Hematopoietic multipotent progenitor cell treated with erythropoietin and hydrocortisone succinate and interleukin-3 and kit ligand, for 15 days (in vitro differentiated cells): ENCODE measurements at regions not wholly inside any gene's neighbourhood (a gene's known extent, or its start where the extent isn't known, plus 50 kb on each side); places are given as distances from the start of the nearest gene placed in this dataset.

Experiments used
- DNase-seq: peaks from one replicate; pipeline ENCODE4 v3.0.0-alpha.2; 2015; ENCODE audit warnings: low spot score

DNA sequence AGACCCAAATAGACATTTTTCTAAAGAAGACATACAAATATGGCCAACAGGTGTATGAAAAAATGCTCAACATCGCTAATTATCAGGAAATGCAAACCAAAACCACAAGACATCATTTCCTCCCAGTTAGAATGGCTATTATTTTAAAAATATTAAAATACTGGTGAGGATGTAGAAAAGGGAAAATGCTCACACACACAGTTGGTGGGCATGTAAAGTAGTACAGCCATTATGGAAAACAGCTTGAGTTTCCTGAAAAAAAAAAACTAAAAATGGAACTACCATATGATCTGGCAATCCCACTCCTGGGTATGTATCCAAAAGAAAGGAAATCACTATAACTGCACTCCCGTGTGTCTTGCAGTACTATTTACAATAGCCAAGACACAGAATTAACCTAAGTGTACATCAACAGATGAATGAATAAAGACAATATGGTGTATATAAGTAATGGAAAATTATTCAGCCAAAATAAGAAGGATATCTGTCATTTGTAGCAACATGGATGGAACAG, 128.9 kb upstream of the DKK2 start:
- no peak for DNase-seq

DNA sequence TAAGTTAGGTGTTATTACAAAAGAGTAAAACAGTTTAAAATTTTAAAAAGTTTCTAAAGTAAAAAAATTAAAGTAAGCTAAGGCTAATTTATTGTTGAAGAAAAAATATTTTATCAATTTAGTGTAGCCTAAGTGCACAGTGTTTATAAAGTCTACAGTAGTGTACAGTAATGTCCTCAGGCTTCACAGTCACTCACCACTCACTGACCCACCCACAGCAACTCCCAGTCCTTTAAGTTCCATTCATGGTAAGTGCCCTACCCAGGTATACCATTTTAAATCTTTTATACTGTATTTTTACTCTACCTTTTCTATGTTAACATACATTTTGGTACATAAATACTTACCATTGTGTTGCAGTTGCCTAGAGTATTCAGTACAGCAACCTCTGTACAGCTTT, 120.3 kb upstream of the DKK2 start:
- DNase-seq, result no peak

DNA sequence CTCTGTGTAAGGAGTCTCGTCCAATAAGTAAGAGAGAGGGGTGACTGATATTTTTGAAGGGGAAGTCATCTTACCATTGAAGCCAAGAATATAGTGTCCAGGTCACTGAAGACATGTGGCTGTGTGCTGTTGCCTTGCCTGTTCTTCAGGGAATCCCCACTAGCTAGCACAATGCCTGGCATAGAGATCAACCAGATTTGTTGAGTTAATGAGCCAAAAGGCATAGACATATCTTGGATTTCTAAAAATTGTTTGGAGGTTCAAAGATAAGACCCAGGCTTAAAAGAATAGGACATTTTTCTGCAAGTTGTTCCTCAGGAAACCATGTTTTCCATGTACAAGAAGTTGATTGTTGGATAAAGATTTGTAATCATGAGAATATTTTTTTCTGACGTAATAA, 119.3 kb upstream of the DKK2 start:
- DNase-seq, result no peak

DNA sequence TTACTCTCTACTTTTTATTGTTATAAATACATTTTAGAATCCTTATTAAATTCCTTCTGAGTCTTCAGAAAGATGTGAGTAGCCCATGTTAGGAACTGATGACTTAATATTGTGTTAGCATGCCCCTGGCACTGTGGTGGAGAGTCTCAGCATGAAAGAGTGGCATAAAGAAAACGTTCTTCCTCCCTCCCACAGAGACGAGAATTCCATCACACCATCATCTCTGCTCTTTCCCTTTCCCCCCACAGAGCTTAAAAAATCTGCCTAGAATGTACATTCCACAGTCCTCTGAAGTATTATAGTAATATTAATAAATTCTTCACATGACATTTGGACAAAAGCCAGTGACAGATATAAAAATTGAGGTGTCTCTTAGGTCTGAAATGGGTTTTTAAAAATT, 117.8 kb upstream of the DKK2 start:
- DNase-seq, result no peak

DNA sequence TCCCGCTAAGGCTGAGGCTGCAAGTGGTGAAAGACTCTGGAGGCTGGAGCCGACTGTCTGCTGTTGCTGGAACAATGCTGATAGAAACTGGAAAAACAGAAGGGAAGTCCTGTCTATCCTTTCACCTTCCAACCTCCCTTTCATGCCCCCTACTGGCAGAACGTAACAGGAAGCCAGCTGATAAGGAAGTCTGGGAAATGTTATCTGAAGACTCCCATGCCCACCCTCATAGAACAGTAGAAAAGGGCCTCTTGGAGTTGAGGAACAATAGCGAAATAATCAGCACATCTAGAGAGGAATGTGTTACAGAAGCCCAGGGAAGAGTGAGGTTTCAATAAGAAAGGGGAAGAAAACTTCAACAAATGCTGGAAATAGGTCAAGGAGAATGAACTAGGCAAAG, 117.1 kb upstream of the DKK2 start:
- DNase-seq, result no peak

DNA sequence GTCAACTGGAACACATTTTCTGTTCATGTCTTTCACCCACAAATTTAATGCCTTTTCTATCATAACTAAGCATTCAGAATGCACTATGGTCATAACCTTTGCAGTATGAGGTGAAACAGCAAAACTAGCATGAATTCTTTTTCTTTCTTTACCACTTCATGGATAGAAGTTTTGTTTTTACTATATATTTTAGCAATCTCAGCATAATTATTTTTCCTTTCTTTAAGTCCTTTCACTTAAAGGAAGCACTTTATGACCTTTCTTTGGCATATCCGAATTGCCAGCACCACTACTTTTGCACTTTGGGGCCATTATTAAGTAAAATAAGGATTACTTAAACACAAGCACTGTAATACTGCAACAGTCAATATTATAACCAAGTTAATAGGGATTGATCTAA, 115.1 kb upstream of the DKK2 start:
- no peak for DNase-seq

DNA sequence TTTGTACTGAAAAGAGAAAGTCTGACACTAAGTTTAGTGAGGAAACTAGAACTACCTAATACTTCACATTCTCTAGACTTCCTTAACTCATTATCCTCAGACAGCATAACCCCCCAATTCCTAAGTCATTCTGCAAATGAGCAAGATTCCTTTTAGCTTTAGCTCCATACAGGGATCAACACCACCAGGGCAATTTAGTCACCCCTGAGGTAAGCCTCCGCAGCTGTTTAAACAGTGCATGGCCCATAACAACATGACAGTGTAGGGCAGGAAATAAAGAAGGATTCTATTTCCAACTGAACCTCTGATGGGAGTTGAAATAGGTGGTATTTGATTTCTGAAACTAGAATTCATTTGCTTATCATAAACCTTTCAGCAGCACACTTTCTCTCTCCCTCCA, 112.8 kb upstream of the DKK2 start:
- DNase-seq, result no peak

DNA sequence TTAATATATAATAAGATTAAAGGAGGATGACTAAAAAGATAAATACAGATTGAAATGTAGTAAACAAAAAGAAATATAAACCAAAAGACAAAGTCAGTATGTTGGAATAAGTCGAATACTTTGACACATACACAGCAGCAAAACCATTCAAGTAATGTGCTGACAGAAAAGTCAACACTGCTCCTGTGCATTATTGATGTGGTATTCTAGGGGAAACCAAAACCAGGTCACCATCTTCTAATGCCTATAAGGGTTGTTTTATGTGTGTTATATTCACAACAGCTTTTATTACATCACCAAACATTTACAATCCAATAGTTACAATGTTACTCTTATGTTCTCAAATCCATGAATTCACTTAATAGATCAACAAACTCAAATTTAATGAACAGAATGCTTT, 111.8 kb upstream of the DKK2 start:
- DNase-seq, result no peak

DNA sequence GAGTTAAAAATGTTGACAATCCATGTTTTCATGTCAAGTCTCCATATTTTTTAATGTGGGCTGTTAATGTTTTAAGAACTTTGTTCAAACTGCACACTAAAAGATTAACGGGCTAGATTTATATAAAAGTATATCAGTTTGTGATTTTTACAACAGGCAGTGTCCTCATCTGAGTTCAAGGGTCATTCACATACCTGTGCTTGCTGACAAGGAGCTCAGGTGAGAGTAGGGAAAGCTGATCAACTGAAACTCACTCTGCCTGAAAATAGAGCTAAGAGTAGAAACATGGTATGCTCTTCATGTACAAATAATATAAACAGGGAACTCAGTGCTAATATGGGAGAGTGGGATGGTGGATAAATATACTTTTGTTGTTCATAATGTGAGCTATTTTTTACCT, 102.3 kb upstream of the DKK2 start:
- no peak for DNase-seq

DNA sequence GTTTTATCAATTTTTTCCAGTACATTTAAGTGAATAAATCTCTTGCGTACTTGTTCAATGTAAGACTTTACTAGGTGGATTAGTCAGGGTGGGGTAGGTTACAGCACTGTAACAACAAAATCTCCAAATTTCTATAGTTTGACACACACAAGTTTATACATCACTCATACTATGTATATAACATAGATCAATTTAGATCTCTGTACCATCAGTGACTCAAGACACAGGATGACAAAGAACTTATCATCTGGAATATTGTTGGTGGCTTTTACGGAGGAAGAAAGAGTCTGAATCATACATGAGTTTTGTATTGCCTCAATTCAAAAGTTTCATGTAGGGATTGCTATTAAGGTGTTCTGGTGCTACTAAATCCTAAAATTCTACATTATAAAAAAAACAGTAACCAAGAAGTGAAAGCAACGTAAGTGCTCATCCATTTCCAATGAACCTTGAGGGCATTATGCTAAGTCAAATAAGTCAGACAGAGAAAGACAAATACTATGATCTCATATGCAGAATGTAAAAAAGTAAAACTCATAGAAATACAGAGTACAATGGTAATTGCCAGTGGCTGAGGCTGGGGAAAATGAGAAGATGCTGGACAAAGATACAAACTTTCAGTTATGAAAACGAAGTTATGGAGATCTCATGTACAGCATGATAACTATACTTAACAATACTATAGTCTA, 98.0 kb upstream of the DKK2 start:
- DNase-seq, result no peak

DNA sequence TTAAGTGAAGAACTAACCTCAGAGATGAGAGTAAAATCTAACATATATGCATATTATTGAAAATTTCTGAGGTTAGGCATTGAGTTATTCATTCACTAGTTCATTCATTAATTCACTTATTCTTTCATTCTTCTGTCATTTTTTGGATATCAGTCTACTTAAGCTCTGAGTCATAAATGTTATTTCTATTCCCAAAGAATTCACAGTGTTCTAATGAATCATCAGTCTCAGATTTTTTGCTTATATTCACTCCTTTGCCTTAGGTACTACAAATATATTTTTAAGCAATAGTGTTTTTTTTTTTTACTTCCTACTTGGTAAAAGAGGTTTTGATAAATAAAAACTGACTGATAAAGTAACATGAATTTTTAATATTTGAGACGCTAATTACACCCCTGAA, 95.2 kb upstream of the DKK2 start:
- no peak for DNase-seq

DNA sequence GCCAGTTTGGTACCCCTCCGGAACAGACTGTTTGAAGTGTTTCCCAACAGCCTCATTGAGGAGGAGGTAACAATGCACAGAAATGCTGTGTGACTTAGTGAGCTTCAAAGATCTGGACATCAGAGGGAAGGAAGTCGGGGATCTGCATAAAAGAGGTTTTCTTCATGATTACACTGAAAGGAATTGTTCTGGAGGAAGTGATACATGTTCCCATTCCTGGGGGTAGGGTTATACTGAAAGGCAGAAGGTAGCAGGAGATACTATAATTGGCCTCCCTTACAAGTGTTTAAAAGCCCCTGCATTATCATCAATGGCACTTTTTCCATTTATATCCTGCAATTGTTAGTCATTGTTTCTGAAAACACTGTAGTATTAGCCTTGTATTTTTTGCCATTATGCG, 94.0 kb upstream of the DKK2 start:
- DNase-seq, result no peak

DNA sequence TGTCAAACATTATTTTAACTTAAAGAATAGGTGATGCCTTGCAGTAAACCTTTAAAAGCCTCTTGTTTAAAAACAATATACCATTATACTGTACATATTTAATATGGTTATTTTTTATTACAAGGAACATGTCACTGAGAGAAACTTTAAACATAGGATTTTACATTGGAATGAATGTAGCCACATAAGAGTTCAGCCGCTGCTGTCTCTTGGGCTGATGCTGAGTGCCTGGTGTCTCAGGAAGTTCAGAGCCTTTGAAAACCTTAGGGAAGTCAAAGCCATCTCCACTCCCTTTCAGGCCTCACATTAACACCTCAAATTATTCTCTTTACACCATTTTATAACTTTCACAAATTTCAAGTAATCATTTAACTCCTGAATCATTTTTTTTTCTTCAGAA, 93.5 kb upstream of the DKK2 start:
- DNase-seq, result no peak

DNA sequence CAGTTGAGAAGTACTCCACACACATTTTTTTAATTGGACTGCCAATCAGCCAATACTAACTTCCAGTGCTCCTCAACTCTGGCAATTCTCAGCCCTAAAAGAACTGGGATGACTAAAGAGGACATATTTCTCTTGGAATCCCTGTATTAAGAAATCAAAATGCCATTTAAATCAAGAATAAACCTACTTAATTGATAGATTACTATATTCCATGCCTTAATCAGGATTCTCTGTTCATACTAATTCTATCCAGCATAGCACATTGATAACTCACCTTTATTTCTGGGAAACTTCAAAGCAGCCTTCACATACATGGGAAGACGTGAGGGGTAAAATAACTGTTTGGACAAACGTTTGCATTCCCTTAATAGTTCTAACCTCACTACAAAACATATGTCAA, 93.0 kb upstream of the DKK2 start:
- no peak for DNase-seq

DNA sequence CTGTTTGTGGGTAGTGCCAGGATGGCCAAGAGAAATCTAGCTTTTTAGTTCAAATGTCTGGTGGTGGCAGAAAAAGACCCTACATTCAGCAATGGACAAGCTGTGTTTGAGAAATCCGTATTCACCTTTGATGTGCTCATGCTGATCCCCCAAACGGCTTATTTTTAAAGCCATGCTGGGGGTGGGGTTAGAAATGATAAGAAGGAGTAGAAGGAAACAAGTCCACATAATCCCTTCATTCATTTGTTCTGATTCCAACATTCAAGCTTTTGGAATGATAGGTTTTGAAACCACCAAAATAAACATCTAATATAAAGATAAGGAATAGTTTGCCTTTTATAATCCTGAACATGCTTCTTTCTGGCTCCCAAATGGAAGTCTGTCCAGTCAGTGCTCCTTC, 92.0 kb upstream of the DKK2 start:
- DNase-seq, result no peak

DNA sequence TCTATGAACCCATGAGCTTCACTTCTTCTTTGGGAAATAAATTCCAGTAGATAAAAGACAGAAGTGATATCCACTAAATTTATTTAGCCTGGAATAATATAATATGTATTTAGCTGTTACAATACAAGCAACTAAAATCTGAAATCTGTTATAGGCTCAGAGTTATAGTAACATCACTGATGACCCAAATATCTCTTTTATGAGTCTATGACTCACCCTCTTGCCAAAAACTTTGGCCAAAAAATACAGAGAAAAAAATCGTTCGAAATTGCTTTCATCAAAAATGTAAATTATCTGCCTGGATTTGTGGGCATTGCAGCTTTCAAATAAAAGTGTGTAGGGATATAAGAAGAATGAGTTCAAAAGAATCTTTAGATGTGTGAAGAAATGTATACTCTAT, 89.4 kb upstream of the DKK2 start:
- no peak for DNase-seq

DNA sequence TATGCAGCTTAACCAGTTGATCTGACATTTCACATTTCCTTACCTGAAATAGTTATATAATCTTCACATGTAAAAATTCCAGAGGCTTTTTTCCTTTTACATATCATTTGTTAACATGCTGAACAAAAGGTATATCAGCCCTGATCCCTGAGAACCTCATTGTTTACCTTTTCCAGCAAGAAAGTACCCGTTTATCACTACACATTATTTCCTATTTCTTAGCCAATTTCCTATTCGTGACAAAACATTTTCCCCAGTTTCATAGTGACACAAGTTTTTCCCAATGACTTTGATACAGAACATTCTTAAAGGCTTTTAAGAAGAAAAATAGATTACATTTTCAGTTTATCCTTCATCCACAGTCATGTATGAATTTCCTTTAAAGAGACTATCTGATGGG, 86.6 kb upstream of the DKK2 start:
- DNase-seq, result no peak

DNA sequence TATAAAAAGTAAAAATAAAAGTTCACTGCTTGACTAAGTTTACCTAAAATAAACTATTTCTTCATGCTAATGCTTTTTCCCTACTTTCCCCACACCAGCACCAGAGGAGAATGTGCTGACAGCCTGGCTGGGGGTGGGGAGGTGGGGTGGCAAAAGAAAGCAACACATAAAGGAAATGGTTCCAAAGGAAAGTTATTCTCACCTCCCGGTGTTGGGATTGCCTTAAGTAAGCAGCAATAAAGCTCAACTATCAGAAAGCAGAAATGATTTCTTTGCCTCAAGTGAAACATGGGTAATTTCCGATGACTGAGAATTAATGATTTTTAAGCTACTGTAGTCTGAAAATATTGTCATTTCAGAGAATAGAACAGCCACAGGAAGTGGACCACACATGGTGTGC, 84.5 kb upstream of the DKK2 start:
- no peak for DNase-seq

DNA sequence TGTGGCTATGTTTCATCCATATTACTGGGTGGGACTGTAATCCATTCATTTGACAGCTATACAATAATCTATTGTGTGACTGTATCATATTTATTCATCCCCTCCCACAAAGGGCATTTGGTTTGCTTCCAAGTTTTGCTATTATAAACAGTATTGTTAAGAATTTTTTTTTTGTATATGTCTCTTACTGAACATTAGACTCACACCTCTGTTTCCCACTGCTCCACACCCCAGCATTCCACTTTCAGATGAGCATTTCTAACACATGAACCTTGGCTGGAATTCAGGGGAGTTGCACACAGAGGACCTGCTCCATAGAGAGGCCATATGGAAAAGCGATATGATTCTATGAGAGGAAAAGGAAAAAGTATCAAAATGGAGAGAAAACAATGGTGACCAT, 81.6 kb upstream of the DKK2 start:
- no peak for DNase-seq

DNA sequence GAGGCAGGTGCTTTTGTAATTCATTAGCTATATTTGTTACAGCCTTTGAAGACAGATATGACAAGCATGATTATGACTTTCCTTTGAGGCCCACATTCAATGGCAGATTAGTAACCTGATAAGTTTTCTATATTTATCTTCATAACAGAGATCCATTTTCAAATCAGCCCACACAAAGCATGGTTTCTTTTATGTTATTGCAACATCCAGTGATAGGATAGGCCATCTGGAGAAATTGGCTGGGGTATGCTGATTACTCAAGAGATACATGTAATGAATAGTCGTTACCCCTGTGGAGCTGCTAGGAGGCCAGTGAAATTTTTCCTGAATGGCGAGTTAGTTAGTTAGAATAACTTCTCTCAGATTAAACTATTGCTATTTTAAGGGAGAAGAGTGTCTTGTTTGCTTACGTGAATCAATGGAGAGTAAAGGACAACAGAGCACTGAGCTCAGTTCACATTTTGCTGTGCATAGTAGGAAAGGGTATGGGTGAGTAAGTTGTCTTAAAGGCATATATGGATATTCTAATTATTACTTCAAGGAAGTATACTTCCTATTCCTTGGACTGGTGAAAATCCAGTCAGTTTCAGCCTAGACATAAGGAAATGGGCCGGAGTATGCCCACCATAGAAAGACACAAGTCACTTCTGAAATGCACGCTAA, 79.2 kb upstream of the DKK2 start:
- DNase-seq, result no peak

DNA sequence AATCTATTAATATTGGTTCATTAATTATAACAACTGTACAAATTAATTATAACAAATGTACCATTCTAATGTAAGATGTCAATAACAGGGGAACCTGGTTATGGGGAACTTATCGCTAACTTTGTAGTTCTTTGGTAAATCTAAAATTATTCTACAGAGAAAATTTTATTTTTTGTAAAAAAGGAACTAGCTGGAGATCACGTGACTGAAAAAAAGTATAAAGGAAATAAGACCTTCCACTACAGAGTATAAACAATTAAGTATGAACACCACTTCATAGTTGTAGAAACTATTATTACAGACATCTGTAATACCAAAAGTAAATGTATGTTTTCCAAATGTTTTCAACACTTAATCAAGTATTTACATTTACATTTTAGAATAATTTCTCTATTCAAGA, 77.9 kb upstream of the DKK2 start:
- DNase-seq, result no peak

DNA sequence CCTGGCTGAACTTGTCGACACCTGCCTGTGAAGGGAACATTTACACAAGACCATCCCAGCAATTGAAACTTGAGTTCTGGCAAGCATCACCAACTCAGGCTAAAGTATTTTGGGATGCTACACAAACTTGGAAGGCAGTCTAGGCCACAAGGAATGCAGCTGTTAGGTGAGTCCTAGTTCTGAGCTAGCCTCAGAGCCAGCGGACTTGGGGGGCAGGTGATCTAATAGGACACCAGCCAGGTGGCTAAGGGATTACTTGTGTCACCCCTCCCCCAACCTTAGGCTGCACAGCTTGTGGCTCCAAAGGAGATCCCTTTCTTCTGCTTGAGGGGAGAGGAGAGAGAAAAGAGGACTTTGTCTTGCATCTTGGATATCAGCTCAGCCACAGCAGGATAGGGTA, 62.3 kb upstream of the DKK2 start:
- DNase-seq, result no peak

DNA sequence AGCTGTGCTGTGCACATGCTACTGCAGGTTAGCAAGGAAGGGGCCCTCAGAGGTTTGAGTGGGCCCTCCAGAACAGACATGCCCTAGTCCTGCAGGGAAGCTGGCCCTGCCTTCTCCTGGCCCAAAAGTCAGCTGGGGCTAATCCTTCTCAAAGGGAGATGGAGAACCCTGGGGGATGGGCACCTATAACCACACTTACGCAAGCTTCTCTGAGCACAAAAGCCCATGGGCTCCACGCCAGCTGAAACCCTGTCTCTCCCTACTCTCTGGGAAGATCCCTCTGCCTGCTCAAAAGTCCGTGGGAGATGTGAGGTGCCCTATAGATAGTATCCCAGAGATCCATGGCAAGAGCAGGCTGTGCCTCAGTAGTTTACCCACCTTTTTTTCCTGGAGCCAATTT, 58.9 kb upstream of the DKK2 start:
- no peak for DNase-seq

DNA sequence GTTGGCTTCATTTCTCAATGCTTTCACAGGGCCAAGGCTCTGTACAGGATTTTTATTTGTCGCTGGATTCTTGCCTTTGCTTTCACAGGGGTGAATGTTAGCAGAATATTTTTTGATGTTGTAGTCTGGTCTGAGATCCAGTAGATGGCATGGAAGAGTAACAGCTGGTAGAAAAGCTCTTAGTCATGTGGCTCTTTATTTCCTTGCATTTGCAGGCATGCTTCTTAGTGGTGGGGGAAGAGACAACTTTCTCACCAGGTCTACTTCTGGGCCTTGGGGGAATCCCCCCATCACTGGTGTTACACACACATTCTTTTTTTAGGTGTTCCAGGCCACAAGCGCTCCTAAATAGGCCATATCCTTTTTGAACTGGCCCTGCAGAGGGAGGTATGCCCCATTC, 58.2 kb upstream of the DKK2 start:
- no peak for DNase-seq
